GM19043 (cell line): ENCODE measurements at regions not wholly inside any gene's neighbourhood (a gene's known extent, or its start where the extent isn't known, plus 50 kb on each side); places are given as distances from the start of the nearest gene placed in this dataset.

Experiments used
- ATAC-seq: cut with Tn5 transposase; IDR thresholded peaks from one replicate; pipeline ENCODE4 v1.9.1; 2021; ENCODE audit warnings: low read depth; ENCODE audit not compliant: unreplicated experiment

DNA sequence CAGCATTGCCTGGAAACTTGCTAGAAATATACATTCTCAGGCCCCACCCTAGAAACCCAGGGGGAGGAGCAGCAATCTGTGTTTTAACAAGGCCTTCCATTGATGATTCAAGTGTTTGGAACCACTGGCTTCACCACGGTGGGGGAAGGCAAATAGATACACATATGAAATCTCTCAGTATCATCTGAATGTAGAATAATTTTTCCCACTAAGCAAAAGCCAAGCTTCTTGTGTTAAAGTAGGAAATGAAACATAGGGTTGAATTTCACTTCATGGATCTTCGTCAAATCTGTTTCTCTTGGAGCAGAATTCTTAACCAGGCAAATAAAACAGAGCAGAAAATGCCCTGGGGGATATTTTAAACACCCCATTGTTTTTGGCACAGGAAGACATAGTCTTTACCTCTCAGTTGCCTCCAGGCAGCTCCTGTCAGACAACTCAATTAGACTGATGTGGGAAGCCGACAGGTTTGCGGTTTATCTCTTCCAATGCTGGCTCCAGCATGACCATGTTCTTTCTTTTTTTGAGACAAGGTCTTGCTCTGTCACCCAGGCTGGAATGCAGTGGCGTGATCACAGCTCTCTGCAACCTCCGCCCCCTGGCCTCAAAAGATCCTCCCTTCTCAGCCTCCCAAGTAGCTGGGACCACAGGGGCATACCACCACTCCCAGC, 213.0 kb downstream of the FOXO1 start:
- no peak for ATAC-seq

DNA sequence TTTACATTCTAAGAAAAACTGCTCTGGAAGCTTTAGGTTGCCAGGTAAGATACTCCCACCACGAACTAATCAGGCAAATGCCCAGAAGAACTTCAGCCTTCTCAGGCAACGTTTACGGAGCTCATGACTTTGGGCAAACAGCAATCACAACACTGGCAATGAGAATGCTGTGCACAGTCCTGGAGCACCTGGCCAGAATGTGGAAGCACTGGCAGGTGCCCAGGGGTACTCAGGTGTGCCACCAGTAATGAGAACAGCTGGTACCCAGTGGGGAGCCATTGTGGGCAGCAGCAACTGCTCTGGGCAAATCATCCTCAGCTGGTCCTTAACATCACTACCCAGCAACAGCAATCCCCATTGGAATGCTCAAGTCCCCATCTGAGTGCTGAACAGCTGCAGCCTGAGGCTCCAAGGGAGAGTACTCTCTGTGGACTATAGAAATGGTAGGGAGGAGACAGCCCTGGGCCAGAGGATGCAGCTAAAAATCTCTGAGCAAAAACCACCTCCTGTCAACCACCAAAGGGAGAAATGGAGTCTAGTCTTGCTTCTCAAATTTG, 210.0 kb downstream of the FOXO1 start:
- ATAC-seq = no peak

DNA sequence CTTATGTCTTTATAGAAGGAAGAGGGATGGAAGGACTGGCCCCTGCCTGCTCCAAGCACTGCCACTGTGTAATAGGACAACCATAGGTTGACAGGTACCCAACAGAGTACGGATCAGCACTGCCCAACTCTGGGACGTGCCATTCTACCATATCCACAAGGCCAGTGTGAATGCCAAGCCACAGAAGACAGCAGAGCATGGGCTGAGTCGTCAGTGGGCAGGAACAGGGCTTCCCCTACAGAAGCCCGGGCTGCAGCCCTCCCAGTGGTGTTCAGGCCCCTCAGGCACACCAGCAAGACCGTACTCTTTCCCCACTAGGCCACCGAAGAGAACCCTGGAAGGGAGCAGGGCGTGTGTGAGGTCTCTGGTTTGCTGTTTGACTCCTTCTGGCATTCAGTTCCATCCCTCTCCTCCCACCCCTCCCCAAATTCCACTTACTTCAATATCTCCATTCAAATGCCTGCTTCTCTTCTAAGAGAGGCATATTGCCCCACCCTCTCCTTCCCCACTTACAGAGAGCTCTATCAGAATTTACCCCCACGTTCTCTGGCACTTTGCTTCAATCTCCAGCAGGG, 209.4 kb downstream of the FOXO1 start:
- no peak for ATAC-seq

DNA sequence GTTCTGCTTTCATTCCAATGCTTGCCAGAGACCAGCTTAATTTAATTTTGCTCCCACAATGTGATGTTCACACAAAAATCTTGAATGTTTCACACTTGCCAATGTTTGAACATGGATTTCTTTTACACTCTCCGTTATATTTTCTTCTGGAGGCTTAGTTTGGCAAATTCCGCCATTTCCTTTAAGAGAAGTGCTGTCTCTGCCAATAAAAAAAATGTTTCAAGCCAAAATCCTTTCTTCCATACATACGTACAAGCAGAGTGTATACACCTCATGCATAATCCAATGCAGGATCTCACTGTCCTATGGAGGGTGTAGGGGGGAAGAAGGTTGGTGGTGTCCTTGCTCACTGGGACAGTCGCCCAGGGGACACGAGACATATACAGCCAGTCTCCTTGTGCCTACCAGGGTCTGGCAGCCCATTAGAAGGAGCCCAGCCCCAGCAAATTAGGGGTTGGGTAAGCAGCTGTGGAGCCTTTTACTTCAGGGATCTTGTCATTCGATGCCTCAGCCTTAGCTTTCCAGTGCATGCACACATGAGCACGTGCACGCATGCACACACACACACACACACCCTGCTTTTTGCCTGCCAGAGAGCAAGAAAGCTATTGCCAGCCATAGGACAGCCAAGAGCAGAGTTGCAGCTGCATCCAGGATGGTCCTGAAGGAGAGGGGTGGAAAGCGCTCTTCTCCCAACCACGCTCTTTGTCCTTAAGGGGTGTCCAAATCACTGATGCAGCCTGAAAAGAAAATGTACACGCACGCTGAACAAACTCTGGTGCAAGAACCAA, 208.3 kb downstream of the FOXO1 start:
- no peak for ATAC-seq

DNA sequence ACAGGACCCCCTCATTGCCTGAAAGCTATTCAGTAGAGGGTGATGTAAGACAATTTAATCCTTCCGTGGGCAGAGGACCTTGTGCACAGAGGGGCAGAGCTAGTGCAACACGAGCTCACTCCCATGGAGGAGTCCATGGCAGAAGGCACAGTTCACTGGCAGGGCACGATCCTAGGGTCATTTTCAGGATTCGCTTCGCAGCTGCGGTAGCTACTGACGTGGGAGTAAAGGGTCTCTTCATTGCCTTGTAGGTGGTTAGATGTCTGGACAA, 207.8 kb downstream of the FOXO1 start:
- no peak for ATAC-seq

DNA sequence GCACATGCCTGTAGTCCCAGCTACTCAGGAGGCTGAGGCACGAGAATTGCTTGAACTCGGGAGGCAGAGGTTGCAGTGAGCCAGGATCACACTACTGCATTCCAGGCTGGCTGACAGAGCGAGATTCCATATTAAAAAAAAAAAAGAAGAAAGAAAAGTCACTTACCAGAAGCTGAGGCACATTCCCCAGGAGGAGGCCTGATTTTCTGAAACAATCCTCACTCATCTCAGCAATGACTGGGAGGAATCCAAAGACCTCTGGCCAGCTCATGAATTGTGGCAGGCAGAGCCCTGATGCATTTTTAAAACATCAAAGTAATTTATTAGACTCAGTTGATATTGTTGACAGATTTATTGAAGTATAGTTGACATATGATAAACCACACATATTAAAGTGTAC, 206.3 kb downstream of the FOXO1 start:
- ATAC-seq = no peak

DNA sequence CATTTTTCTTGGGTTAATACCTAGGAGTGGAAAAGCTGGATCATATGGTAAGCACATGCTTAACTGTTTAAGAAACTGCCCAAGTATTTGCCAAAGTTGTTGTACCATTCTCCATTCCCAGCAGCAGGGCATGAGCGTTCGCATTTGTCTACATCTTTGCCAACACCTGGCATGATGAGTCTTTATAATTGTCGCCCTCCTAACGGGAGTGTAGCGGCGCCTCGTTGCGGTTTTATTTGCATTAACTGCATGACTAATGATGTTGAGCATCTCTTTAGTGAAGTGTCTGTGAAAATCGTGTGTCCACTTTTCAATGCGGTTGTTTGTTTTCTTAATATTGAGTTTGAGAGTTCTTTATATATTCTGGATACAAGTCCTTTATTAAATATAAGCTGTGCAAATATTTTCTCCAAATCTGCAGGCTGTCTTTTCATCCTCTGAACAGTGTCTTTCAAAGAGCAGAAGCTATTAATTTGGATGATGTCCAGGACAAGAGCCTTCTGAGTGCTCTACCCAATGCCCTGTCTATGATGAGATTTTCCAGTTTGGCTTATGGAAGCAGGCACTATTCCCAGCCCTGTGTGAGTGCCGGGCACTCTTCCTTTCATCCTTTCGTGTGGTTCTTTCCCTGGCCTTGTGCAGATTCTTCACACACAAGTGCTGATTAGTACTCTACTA, 202.0 kb downstream of the FOXO1 start:
- ATAC-seq = no peak

DNA sequence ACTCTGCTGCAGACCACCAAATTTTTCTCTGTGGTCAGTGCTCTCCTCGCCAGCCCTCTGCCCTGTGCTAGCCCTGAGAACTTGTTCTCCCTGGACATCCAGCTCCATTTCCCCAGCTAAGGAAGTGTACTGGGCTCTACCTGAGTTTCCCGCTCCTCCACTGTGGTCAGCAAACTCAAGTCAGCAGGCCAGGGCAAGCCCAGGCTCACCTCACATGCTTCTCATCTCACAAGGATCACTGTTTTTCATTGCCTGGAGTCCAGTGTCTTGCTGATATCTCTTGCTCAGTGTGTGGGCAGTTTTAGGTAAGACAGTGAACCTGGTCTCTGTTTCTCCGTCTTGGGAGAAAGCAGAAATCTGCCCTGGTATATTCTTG, 201.4 kb downstream of the FOXO1 start:
- ATAC-seq = no peak

DNA sequence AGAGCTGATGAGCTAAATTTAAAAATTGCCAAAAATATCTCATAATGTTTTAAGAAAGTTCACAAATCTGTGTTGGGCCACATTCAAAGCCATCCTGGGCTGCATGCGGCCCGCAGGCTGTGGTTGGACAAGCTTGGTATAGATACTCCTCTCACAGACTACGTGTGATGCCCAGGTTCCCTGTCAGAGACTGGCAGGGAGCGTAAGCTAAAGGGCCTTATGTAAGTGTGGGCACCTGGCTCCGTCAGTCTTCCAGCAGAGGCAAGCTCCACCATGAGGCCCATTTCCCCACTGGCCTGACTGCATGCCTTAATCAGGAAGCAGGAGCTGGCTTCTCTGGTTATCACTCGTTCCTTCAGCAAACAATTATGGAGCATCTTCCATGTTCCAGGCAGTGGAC, 200.2 kb downstream of the FOXO1 start:
- ATAC-seq = no peak

DNA sequence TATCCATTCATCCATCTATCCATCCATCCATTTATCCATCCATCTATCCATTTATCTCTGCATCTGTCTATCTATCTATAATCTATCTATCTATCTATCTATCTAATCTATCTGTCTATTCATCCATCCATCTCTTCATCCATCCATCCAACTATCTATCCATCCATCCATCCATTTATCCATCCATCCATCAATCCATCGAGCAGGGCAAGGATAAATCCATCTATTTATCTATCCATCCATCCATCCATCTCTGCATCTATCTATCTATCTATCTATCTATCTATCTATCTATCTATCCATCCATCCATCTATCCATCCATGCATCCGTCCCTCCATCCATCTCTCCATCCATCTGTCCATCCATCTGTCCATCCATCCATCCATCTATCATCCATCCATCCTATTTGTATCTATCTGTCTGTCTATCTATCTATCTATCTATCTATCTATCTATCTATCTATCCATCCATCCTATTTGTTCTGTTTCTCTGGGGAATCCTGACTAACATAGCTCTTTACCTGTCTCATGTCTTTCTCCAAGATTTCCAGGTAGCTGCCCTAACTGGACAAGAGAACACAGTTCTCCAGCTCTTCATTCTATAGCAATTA, 198.1 kb downstream of the FOXO1 start:
- no peak for ATAC-seq

DNA sequence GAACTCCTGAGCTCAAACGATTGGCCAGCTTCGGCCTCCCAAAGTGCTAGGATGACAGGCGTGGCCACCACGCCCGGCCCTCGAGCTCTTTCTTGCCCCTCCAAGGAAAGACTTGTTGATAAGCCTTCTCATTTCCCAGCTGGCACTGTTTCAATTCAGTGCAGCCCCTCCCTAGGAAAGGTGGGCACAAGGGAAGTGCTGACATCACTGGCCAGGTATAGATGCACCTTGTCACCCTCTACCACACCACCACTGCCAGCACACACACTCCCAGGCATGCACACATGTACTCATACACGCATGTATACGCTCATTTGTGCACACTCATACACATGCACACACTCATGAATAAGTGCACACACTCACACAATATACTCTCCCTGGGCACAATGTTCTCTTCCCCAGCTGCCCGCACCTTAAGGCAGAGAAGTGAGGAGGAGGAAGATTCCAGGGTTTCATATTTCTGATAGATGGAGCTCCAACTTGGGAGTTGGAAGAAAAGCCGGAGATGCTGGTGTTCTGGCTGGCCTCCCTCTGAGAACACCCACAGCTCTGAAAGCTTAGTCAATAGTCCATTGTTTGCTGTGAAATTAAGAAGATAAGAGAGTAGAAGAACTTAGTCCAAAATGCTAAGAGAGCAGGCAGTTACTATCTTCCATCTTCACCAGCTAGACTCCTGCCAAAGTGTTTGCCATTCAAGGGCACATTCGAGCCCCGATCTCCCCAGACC, 196.7 kb downstream of the FOXO1 start:
- ATAC-seq = no peak

DNA sequence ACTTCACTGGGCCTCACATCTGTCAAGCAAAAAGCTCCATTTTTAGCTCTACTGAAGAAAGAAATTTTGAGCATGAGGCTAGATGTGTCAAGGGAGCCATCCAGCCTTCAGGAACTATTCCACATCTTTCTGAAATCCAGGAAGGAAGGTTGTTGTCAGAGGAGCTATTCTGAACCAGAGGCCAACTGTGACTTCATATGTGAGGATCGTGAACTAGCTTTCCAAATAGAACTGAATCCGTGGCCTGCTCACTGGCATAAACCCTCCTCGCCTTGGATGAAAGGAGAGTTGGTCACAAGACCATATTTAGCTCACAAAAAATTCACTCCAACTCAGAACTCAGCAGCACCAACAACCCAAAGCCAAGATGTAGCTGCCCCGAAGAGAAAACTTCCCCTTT, 195.8 kb downstream of the FOXO1 start:
- no peak for ATAC-seq

DNA sequence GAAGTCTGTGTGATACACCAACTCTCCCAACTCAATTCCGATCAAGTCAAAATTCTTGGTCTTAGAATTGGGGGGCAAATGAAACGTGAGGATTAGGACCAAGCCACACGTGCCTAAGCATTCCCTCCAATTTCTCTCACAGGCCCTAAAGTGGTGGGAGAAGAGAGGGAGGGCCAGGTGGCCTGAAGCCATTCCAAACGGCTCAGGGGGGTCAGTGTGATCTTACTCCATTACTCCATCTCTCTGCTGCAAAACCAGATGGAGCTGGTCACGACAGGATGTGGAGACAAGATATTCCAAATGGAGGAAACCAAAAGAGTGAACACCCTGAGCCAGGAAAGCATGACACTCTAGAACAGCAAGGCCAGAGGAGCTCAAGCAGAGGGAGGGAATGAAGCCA, 195.4 kb downstream of the FOXO1 start:
- no peak for ATAC-seq

DNA sequence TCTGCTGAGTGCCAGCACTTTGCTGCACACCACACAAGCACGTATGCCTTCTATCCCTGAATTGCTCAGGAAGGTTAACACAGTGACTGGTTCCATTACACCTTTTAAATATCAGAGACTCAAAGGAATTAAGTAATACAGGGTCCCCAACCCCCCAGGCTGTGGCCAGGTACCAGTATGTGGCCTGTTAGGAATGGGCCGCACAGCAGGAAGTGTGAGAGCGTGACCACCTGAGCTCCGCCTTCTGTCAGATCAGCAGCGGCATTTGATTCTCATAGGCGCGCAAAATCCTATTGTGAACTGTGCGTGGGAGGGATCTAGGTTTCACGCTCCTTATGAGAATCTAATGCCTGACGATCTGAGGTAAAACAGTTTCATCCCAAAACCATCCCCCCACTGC, 194.5 kb downstream of the FOXO1 start:
- no peak for ATAC-seq

DNA sequence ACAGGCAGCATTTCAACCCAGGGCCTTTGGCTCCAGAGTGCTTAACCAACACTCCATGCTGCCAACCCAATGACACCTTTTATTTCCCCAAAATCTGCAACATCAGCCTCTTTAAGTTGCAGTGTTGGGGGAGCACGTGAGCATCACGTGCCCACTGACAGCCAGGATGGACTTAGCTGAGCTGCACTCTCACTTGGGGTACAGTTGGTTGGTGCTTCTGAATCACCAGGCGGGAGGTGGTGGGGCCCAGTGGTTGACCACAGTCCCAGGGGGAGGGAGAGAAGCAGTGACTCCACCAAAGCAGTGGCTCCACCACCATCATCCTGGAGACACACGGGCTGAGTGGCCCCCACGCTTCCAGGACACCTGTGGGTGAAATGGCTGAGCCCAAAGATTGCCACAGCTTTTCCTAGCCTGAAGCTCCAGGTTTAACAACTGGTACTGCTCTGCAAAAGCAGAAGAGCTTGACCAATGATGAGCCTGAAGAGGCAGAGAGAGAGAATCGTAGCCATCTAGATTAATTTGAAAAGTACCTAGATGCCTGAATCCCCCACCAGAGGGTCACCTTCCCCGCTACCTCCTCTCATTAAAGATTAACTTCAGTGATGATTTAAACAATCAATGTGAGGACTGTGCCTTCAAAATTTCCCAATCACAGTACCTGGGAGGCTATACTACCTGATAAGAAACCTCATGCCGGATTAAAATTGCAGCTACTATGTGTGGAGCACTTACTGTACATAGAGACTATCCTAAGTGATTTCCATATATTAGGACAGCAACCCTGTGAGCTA, 193.8 kb downstream of the FOXO1 start:
- ATAC-seq = no peak

DNA sequence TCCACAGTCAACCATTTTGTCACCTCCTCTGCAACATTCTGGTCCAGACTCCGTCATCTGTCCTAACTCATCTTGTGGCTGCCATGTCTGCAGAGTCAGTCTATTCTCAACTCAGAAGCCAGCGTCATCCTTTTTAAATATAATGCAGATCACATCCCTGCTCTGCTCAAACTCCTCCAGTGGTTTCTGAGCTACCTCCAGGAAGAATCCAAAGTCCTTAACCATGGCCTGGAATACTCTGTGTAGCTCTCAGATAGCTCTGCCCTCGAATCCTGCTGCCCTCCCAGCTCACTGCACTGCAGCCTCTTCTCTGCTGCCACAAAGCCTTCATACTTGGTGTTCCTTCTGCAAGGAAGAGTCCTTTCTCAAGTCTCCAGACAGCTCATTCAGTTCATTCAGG, 190.8 kb downstream of the FOXO1 start:
- no peak for ATAC-seq

DNA sequence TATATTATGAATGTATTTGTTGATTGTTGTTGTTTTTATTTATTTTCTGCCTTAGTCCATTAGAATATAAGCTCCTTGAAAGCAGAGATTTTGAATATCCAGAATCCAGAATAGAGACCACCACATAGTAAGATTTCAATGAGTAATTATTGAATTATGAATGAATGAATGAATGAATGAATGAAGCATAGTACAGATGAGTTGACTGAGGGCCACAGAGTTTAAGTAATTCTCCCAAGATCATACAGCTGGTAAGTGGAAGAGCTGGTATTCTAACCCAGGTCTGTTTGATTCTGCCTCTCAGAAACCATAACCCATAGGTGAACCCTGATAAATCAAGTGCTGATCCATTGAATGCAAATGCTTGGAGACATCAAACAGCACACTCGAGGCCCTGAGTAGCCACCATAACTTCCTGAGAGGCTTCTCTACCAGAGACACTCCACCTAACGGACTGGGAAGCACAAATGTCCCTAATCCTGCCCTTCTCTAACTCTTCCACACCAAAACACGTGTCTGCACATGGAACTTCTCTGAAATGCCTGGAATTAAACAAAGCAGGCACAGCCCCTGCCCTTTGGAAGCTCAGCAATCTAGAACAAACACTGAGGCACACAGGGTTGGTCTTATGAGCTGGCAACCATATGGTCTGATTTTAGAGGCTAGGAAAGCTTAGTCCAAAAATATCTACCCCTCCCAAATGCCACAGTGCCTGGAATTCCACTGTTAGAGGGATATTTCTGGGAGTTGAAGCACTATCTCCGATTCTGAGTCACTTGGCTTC, 190.1 kb downstream of the FOXO1 start:
- no peak for ATAC-seq

DNA sequence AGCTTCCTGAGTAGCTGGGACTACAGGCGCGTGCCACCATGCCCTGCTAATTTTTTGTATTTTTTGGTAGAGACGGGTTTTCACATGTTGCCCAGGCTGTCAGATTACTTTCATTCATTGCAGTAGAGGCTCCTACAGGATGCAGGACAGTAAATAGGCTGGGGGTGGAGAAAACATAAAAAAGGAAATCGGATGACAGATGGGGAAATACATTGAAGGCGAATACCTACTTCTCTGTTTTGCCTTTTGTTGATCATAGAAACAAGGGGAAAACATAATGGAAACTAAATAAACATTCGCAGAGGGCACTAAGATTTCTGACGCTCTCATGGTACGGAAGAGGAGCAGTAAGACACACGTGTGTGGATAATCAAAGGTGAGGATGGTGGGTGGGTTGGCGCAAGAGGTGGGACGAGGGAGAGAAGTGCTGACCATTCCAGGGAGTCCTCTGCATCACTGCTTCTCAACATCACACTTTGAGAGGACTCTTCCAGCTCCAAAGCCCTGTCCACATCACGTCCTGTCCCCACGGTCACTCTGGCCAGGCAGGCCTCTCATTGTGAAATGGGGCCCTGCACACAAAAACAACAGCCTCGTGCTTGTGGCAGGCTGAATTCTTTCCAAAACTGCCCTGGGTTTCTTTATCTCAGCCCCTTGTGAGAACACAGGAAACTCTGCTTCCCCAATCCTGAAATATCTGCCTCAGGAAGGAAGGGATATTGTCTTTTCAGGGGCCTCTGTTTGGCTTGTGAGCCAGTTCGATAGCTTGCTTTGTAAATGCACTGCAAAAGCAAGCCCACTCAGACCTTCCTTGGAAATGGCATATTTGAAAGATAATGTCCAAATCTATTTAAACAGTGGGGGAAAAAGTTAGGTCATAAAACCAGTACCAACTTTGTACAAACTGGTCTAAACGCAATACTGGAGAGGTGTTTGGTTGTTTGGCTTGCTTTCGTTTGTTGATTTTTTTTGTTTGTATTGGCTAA, 188.5 kb downstream of the FOXO1 start:
- ATAC-seq = no peak
